Fibroblast of lung (primary cell): ENCODE measurements at regions not wholly inside any gene's neighbourhood (a gene's known extent, or its start where the extent isn't known, plus 50 kb on each side); places are given as distances from the start of the nearest gene placed in this dataset.

ENCODE experiments used
- DNase-seq, 2 donors: peaks; one replicate each; pipeline versions ENCODE4 v3.0.0 to v3.0.0-alpha.2; 2010; ENCODE audit warnings: low read depth in 2 of 2
- H2AFZ ChIP-seq: 2 replicates; pipeline ENCODE4 v1.5.1; 2012; ENCODE audit warnings: low read length, control low read depth, inconsistent platforms
- H3K27ac ChIP-seq: 2 replicates; pipeline ENCODE4 v1.5.1; 2011; ENCODE audit warnings: low read length, control low read depth; ENCODE audit not compliant: insufficient read depth
- H3K27me3 ChIP-seq: 2 replicates; pipeline ENCODE4 v1.5.1; 2011; ENCODE audit warnings: mild to moderate bottlenecking, low read length; ENCODE audit not compliant: control insufficient read depth, insufficient read depth
- H3K36me3 ChIP-seq: 2 replicates; pipeline ENCODE4 v1.5.1; 2011; ENCODE audit warnings: low read length; ENCODE audit not compliant: control insufficient read depth, insufficient read depth
- H3K4me1 ChIP-seq: 2 replicates; pipeline ENCODE4 v1.5.1; 2011; ENCODE audit warnings: low read length; ENCODE audit not compliant: control insufficient read depth, insufficient read depth; ENCODE audit errors: extremely low read depth
- H3K4me2 ChIP-seq: 2 replicates; pipeline ENCODE4 v1.5.1; 2011; ENCODE audit warnings: low read length, control low read depth; ENCODE audit not compliant: insufficient read depth; ENCODE audit errors: extremely low read depth
- H3K4me3 ChIP-seq, 4 experiments: fragments of 200-600 bp in 1 of 4; sonication (generic) in 1 of 4; replicated peaks in 1 of 4; 2 replicates each; pipeline ENCODE4 v1.5.1; 2011 to 2016; ENCODE audit warnings: low read length in 4 of 4, low read depth in 3 of 4, mild to moderate bottlenecking in 3 of 4, control low read depth in 2 of 4, inconsistent platforms in 1 of 4, mixed read lengths in 1 of 4; ENCODE audit not compliant: insufficient read depth in 1 of 4; ENCODE audit errors: control extremely low read depth in 1 of 4
- H3K79me2 ChIP-seq: 2 replicates; pipeline ENCODE4 v1.5.1; 2012; ENCODE audit warnings: mild to moderate bottlenecking, low read length, inconsistent platforms; ENCODE audit not compliant: control insufficient read depth, insufficient read depth
- H3K9ac ChIP-seq: 2 replicates; pipeline ENCODE4 v1.5.1; 2011; ENCODE audit warnings: mild to moderate bottlenecking, low read length, control low read depth; ENCODE audit not compliant: insufficient read depth
- H3K9me3 ChIP-seq: 2 replicates; pipeline ENCODE4 v1.5.1; 2012; ENCODE audit warnings: low read depth, low read length; ENCODE audit not compliant: control insufficient read depth, insufficient read depth
- H4K20me1 ChIP-seq: 2 replicates; pipeline ENCODE4 v1.5.1; 2011; ENCODE audit warnings: low read length; ENCODE audit not compliant: control insufficient read depth, insufficient read depth; ENCODE audit errors: extremely low read depth
- EZH2 ChIP-seq: IDR thresholded peaks from 2 replicates; pipeline ENCODE4 v1.5.1; 2012; ENCODE audit warnings: low read length, control low read depth, mild to moderate bottlenecking; ENCODE audit errors: missing control alignments
- TF ChIP-seq, protein P1 (sequence below), 2 donors: IDR thresholded peaks in 1 of 2; conservative IDR thresholded peaks in 1 of 2; 1 replicate in 1 of 2; 2 replicates in 1 of 2; pipeline ENCODE4 v1.5.1; 2011 to 2012; ENCODE audit warnings: low read length in 2 of 2, control low read depth in 1 of 2, inconsistent platforms in 1 of 2, low read depth in 1 of 2, mild to moderate bottlenecking in 1 of 2

DNA sequence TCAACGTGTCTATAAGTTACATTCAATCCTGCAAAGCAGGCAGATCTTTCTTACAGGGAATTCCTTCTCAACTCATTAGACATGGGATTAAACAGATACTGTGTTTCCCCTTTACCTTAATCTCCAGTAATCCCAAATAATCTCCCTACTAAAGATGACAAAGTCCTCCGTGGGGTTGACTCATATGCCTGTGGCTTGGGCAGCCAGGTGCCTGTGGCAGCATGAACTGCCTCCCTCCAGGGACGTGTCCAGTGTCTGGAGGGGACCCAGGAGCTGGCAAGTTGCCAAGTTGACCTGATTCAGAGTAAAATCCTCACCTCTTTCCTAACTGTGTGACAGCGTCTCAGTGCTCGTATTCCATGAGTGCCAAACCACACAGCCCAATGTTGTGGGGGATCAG lies 94.6 kb upstream of the PTCH1 start:
- no peak overlapping the region for H2AFZ ChIP-seq
- no peak overlapping the region for H3K9ac ChIP-seq
- no peak overlapping the region for H3K27ac ChIP-seq
- no peaks in the 10 kb centered on the region for H4K20me1 ChIP-seq
- no peaks in the 10 kb centered on the region for H3K36me3 ChIP-seq
- TF ChIP-seq EZH2 = no peak
- TF ChIP-seq, protein P1, sequence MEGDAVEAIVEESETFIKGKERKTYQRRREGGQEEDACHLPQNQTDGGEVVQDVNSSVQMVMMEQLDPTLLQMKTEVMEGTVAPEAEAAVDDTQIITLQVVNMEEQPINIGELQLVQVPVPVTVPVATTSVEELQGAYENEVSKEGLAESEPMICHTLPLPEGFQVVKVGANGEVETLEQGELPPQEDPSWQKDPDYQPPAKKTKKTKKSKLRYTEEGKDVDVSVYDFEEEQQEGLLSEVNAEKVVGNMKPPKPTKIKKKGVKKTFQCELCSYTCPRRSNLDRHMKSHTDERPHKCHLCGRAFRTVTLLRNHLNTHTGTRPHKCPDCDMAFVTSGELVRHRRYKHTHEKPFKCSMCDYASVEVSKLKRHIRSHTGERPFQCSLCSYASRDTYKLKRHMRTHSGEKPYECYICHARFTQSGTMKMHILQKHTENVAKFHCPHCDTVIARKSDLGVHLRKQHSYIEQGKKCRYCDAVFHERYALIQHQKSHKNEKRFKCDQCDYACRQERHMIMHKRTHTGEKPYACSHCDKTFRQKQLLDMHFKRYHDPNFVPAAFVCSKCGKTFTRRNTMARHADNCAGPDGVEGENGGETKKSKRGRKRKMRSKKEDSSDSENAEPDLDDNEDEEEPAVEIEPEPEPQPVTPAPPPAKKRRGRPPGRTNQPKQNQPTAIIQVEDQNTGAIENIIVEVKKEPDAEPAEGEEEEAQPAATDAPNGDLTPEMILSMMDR (conservative IDR thresholded peaks at IDR 0.05 in 1 of 2, IDR thresholded peaks at IDR 0.05 in 1 of 2; ENCODE audit: low read depth in 1 of 2, low read length in 2 of 2) = no peak
- H3K27me3 ChIP-seq = no peaks in the 10 kb centered on the region
- H3K4me2 ChIP-seq = no peak overlapping the region
- no peaks in the 10 kb centered on the region for H3K4me1 ChIP-seq
- no peak overlapping the region for H3K4me3 ChIP-seq
- no peaks in the 10 kb centered on the region for H3K79me2 ChIP-seq
- DNase-seq = no peak
- H3K9me3 ChIP-seq = no peaks in the 10 kb centered on the region

DNA sequence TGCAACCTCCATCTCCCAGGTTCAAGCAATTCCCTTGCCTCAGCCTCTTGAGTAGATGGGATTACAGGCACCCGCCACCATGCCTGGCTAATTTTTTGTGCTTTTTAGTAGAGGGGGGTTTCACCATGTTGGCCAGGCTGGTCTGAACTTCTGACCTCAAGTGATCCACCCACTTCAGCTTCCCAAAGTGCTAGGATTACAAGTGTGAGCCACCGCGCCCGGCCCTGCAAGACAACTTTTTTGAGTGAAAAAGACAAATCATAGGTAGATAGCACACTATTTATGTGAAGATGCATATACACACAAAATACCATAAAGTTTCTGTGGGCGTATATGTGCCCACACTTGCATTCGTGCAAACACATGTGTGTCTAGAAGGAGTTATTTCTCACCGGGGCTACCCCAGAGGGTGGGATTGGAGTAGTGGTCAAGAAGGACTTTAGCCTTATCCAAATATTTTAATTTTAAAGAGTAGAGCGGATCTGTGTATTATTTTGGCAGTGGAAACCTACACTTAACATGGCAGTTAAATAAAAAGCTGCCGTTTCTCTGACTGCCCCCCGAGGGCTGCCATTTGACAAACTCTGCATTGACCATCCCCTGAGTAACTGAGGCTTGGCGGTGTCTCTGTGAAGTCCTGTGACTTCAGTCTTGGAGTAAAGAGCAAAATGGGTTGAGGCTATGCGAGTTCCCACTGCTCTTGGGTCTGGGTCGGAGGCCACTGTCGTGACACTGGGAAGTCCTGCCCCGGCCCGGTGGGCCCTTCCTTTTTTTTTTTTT lies 93.4 kb upstream of the PTCH1 start:
- no peak overlapping the region for H3K9ac ChIP-seq
- DNase-seq = no peak
- no peak overlapping the region for H3K4me2 ChIP-seq
- no peaks in the 10 kb centered on the region for H4K20me1 ChIP-seq
- H2AFZ ChIP-seq = no peak overlapping the region
- no peaks in the 10 kb centered on the region for H3K27me3 ChIP-seq
- no peaks in the 10 kb centered on the region for H3K4me1 ChIP-seq
- H3K79me2 ChIP-seq = no peaks in the 10 kb centered on the region
- no peak for TF ChIP-seq EZH2
- TF ChIP-seq, protein P1 (conservative IDR thresholded peaks at IDR 0.05 in 1 of 2, IDR thresholded peaks at IDR 0.05 in 1 of 2; ENCODE audit: low read depth in 1 of 2, low read length in 2 of 2) = no peak
- no peak overlapping the region for H3K27ac ChIP-seq
- H3K4me3 ChIP-seq = no peak overlapping the region
- H3K9me3 ChIP-seq = no peaks in the 10 kb centered on the region
- no peaks in the 10 kb centered on the region for H3K36me3 ChIP-seq

DNA sequence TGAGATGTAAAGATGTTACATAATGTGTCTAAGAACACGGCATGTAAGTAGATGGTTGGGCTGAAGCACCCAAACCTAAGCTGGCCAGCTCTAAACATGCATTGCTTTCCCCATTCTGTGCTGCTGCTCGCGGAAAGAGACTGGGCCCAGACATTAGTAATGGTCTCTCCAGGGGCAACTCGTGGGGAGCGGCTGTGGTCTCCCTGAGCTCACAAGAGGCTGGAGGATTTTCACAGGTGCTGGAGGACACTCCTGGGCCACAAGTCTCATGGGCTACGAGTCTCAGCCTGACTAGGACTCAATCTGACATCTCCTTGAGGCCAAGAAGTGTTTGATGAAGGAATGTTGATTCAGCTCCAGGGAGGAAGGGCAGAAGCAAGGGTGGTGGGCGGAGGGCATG lies 92.7 kb upstream of the PTCH1 start:
- H3K4me3 ChIP-seq = no peak overlapping the region
- H3K36me3 ChIP-seq = no peaks in the 10 kb centered on the region
- DNase-seq = no peak
- no peaks in the 10 kb centered on the region for H4K20me1 ChIP-seq
- TF ChIP-seq, protein P1 (conservative IDR thresholded peaks at IDR 0.05 in 1 of 2, IDR thresholded peaks at IDR 0.05 in 1 of 2; ENCODE audit: low read depth in 1 of 2, low read length in 2 of 2) = no peak
- TF ChIP-seq EZH2 = no peak
- H3K27me3 ChIP-seq = no peaks in the 10 kb centered on the region
- H3K27ac ChIP-seq = no peak overlapping the region
- no peaks in the 10 kb centered on the region for H3K9me3 ChIP-seq
- H3K79me2 ChIP-seq = no peaks in the 10 kb centered on the region
- no peak overlapping the region for H2AFZ ChIP-seq
- H3K9ac ChIP-seq = no peak overlapping the region
- H3K4me1 ChIP-seq = no peaks in the 10 kb centered on the region
- H3K4me2 ChIP-seq = no peak overlapping the region
